HepG2 (cell line): ENCODE measurements at regions not wholly inside any gene's neighbourhood (a gene's known extent, or its start where the extent isn't known, plus 50 kb on each side); places are given as distances from the start of the nearest gene placed in this dataset.

Experiments used
- BHLHE40 ChIP-seq: IDR thresholded peaks from 2 replicates; pipeline ENCODE4 v1.6.1; 2011; ENCODE audit warnings: low read length, improper control_type of control experiment
- GABPA ChIP-seq, 2 experiments: IDR thresholded peaks; 2 replicates each; pipeline ENCODE4 v1.6.1; 2011 to 2016; ENCODE audit warnings: low read depth in 2 of 2, low read length in 1 of 2, missing biosample characterization in 1 of 2, missing genetic modification characterization in 1 of 2
- GATAD2A ChIP-seq: IDR thresholded peaks from 2 replicates; pipeline ENCODE4 v1.6.1; 2016
- LCORL ChIP-seq, 2 experiments: fragments of 450-650 bp in 1 of 2; sonication (generic) in 1 of 2; formaldehyde crosslinking in 1 of 2; IDR thresholded peaks; 2 replicates each; pipeline versions ENCODE4 v1.5.0 to v1.6.1; 2017 to 2020; ENCODE audit warnings: antibody characterized with exemption in 1 of 2, missing genetic modification reagents in 1 of 2
- TARDBP ChIP-seq: sonication (generic); formaldehyde crosslinking; IDR thresholded peaks from 2 replicates; pipeline ENCODE4 v1.8.0; 2022; ENCODE audit warnings: mild to moderate bottlenecking, missing genetic modification reagents
- WIZ ChIP-seq: sonication (generic); formaldehyde crosslinking; IDR thresholded peaks from 2 replicates; pipeline ENCODE4 v1.5.1; 2020; ENCODE audit warnings: mild to moderate bottlenecking, missing genetic modification reagents
- ZIK1 ChIP-seq: sonication (generic); formaldehyde crosslinking; IDR thresholded peaks from 2 replicates; pipeline ENCODE4 v1.5.0; 2020; ENCODE audit warnings: mild to moderate bottlenecking, low read depth, missing genetic modification reagents, borderline replicate concordance
- ZNF703 ChIP-seq: sonication (generic); formaldehyde crosslinking; IDR thresholded peaks from 2 replicates; pipeline ENCODE4 v1.5.1; 2020; ENCODE audit warnings: missing genetic modification reagents, mild to moderate bottlenecking, moderate library complexity, borderline replicate concordance
- TF ChIP-seq, protein P1 (sequence below), 2 experiments: IDR thresholded peaks; 2 replicates each; pipeline ENCODE4 v1.6.1; 2011 to 2012; ENCODE audit warnings: low read length in 2 of 2, borderline replicate concordance in 1 of 2, low read depth in 1 of 2, mild to moderate bottlenecking in 1 of 2, moderate library complexity in 1 of 2
- TF ChIP-seq, protein P2 (sequence below): sonication (generic); formaldehyde crosslinking; IDR thresholded peaks from 2 replicates; pipeline ENCODE4 v1.5.0; 2020; ENCODE audit warnings: missing genetic modification reagents
- TF ChIP-seq, protein P3 (sequence below): sonication (generic); formaldehyde crosslinking; IDR thresholded peaks from 2 replicates; pipeline ENCODE4 v1.4.0; 2020; ENCODE audit warnings: low read depth, missing genetic modification reagents

DNA sequence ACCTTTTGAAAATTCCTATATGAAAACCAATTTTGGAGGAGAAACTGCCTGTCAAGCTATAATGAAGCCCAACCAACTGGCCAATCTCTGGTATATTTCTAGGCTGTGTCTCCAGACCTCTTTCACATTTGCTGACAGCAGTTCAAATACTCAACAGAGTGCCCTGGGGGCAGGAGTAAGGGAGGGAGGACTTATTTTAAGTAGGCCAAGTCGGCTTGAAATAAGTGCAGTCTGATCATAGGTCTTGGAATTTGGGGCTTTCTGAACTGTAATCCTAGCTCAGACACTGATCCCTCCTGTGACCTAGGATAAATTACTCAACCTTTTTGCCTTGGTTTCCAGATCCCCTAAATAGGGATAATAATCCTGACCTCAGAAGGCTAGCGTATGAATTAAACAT is 59.4 kb upstream of the SLC7A11 start (continued):
- TF ChIP-seq ZNF703 (CRISPR knock-in tag) (no peak), GABPA (IDR thresholded peaks at IDR 0.05; ENCODE audit: low read depth, low read length) (no peak), GABPA (CRISPR knock-in tag; IDR thresholded peaks at IDR 0.05; ENCODE audit: low read depth) (no peak), ZIK1 (CRISPR knock-in tag) (no peak), BHLHE40 (no peak), LCORL (IDR thresholded peaks at IDR 0.05) (no peak), LCORL (CRISPR knock-in tag; IDR thresholded peaks at IDR 0.05) (no peak), WIZ (CRISPR knock-in tag) (no peak), TARDBP (CRISPR knock-in tag) (no peak), GATAD2A (CRISPR knock-in tag) (no peak)
- TF ChIP-seq, protein P1, sequence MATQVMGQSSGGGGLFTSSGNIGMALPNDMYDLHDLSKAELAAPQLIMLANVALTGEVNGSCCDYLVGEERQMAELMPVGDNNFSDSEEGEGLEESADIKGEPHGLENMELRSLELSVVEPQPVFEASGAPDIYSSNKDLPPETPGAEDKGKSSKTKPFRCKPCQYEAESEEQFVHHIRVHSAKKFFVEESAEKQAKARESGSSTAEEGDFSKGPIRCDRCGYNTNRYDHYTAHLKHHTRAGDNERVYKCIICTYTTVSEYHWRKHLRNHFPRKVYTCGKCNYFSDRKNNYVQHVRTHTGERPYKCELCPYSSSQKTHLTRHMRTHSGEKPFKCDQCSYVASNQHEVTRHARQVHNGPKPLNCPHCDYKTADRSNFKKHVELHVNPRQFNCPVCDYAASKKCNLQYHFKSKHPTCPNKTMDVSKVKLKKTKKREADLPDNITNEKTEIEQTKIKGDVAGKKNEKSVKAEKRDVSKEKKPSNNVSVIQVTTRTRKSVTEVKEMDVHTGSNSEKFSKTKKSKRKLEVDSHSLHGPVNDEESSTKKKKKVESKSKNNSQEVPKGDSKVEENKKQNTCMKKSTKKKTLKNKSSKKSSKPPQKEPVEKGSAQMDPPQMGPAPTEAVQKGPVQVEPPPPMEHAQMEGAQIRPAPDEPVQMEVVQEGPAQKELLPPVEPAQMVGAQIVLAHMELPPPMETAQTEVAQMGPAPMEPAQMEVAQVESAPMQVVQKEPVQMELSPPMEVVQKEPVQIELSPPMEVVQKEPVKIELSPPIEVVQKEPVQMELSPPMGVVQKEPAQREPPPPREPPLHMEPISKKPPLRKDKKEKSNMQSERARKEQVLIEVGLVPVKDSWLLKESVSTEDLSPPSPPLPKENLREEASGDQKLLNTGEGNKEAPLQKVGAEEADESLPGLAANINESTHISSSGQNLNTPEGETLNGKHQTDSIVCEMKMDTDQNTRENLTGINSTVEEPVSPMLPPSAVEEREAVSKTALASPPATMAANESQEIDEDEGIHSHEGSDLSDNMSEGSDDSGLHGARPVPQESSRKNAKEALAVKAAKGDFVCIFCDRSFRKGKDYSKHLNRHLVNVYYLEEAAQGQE (IDR thresholded peaks at IDR 0.05; ENCODE audit: borderline replicate concordance in 1 of 2, low read depth in 1 of 2, low read length in 2 of 2): no peak
- TF ChIP-seq, protein P2, sequence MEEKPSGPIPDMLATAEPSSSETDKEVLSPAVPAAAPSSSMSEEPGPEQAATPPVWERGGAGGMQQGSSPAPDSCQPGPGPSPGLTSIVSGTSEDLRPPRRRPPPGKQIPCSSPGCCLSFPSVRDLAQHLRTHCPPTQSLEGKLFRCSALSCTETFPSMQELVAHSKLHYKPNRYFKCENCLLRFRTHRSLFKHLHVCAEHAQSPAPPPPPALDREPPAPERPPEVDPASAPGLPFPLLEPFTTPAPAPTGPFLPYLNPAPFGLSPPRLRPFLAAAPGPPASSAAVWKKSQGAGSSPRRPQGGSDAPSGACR (CRISPR knock-in tag): no peak
- TF ChIP-seq, protein P3, sequence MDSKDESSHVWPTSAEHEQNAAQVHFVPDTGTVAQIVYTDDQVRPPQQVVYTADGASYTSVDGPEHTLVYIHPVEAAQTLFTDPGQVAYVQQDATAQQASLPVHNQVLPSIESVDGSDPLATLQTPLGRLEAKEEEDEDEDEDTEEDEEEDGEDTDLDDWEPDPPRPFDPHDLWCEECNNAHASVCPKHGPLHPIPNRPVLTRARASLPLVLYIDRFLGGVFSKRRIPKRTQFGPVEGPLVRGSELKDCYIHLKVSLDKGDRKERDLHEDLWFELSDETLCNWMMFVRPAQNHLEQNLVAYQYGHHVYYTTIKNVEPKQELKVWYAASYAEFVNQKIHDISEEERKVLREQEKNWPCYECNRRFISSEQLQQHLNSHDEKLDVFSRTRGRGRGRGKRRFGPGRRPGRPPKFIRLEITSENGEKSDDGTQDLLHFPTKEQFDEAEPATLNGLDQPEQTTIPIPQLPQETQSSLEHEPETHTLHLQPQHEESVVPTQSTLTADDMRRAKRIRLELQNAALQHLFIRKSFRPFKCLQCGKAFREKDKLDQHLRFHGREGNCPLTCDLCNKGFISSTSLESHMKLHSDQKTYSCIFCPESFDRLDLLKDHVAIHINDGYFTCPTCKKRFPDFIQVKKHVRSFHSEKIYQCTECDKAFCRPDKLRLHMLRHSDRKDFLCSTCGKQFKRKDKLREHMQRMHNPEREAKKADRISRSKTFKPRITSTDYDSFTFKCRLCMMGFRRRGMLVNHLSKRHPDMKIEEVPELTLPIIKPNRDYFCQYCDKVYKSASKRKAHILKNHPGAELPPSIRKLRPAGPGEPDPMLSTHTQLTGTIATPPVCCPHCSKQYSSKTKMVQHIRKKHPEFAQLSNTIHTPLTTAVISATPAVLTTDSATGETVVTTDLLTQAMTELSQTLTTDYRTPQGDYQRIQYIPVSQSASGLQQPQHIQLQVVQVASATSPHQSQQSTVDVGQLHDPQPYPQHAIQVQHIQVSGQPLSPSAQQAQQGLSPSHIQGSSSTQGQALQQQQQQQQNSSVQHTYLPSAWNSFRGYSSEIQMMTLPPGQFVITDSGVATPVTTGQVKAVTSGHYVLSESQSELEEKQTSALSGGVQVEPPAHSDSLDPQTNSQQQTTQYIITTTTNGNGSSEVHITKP (CRISPR knock-in tag): no peak
